Chondrocyte (in vitro differentiated cells): ENCODE measurements at regions not wholly inside any gene's neighbourhood (a gene's known extent, or its start where the extent isn't known, plus 50 kb on each side); places are given as distances from the start of the nearest gene placed in this dataset.
"Not testable (repeated sequence)": the region's sequence is repeated elsewhere in the genome, so short reads cannot be mapped to it uniquely, and the experiment has no call there.

Experiments
- DNase-seq: peaks from one replicate; pipeline ENCODE4 v3.0.0; 2021; ENCODE audit warnings: mixed read lengths, low spot score
- H3K27ac Mint-ChIP-seq: one replicate; pipeline ENCODE4 v1.8.0; 2021; ENCODE audit warnings: mild to moderate bottlenecking, moderate library complexity, mixed read lengths; ENCODE audit not compliant: unreplicated experiment
- H3K27me3 Mint-ChIP-seq: 2 replicates; pipeline ENCODE4 v1.8.0; 2021; ENCODE audit warnings: low read depth, mixed read lengths
- H3K36me3 Mint-ChIP-seq: 2 replicates; pipeline ENCODE4 v1.8.0; 2021; ENCODE audit warnings: low read depth, mixed read lengths
- H3K4me1 Mint-ChIP-seq: 2 replicates; pipeline ENCODE4 v1.8.0; 2021; ENCODE audit warnings: low read depth, mild to moderate bottlenecking, mixed read lengths
- H3K4me3 Mint-ChIP-seq: one replicate; pipeline ENCODE4 v1.8.0; 2021; ENCODE audit warnings: mild to moderate bottlenecking, moderate library complexity, mixed read lengths; ENCODE audit not compliant: unreplicated experiment
- H3K9me3 Mint-ChIP-seq: 2 replicates; pipeline ENCODE4 v1.8.0; 2021; ENCODE audit warnings: low read depth, mixed read lengths
- TF ChIP-seq, protein P1 (sequence below): fragments of 200-600 bp; sonication (generic); IDR thresholded peaks from 2 replicates; pipeline ENCODE4 v1.5.0; 2021; ENCODE audit warnings: antibody characterized with exemption, mild to moderate bottlenecking, moderate library complexity

GRCh38 chr10:56096226-56096517 is 264.9 kb downstream of the ZWINT start:
- H3K4me3 Mint-ChIP-seq: no peak overlapping the region
- no peak for DNase-seq
- H3K27ac Mint-ChIP-seq: no peak overlapping the region
- H3K9me3 Mint-ChIP-seq: peaks cover 7% of the 10 kb centered on the region
- H3K27me3 Mint-ChIP-seq: no peaks in the 10 kb centered on the region
- TF ChIP-seq, protein P1, sequence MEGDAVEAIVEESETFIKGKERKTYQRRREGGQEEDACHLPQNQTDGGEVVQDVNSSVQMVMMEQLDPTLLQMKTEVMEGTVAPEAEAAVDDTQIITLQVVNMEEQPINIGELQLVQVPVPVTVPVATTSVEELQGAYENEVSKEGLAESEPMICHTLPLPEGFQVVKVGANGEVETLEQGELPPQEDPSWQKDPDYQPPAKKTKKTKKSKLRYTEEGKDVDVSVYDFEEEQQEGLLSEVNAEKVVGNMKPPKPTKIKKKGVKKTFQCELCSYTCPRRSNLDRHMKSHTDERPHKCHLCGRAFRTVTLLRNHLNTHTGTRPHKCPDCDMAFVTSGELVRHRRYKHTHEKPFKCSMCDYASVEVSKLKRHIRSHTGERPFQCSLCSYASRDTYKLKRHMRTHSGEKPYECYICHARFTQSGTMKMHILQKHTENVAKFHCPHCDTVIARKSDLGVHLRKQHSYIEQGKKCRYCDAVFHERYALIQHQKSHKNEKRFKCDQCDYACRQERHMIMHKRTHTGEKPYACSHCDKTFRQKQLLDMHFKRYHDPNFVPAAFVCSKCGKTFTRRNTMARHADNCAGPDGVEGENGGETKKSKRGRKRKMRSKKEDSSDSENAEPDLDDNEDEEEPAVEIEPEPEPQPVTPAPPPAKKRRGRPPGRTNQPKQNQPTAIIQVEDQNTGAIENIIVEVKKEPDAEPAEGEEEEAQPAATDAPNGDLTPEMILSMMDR: no peak
- no peaks in the 10 kb centered on the region for H3K4me1 Mint-ChIP-seq
- no peaks in the 10 kb centered on the region for H3K36me3 Mint-ChIP-seq

GRCh38 chr10:56095506-56096225 is 265.4 kb downstream of the ZWINT start:
- H3K27me3 Mint-ChIP-seq: no peaks in the 10 kb centered on the region
- peaks cover 8% of the 10 kb centered on the region for H3K9me3 Mint-ChIP-seq
- H3K4me1 Mint-ChIP-seq: no peaks in the 10 kb centered on the region
- H3K4me3 Mint-ChIP-seq: no peak overlapping the region
- H3K36me3 Mint-ChIP-seq: no peaks in the 10 kb centered on the region
- no peak for DNase-seq
- H3K27ac Mint-ChIP-seq: no peak overlapping the region
- TF ChIP-seq, protein P1: no peak

DNA sequence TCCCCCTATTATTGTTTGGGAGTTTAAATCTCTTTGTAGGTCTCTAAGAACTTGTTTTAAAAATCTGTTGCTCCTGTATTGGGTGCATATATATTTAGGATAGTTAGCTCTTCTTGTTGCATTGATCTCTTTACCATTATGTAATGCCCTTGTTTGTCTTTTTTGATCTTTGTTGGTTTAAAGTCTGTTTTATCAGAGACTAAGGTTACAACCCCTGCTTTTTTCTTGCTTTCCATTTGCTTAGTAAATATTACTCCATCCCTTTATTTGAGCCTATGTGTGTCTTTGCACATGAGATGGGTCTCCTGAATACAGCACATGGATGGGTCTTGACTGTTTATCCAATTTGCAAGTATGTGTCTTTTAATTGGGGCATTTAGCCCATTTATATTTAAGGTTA is 267.4 kb downstream of the ZWINT start:
- not testable (repeated sequence) for H3K27ac Mint-ChIP-seq, DNase-seq, H3K4me1 Mint-ChIP-seq, H3K36me3 Mint-ChIP-seq, H3K4me3 Mint-ChIP-seq, H3K27me3 Mint-ChIP-seq
- H3K9me3 Mint-ChIP-seq: peaks cover 17% of the 10 kb centered on the region

DNA sequence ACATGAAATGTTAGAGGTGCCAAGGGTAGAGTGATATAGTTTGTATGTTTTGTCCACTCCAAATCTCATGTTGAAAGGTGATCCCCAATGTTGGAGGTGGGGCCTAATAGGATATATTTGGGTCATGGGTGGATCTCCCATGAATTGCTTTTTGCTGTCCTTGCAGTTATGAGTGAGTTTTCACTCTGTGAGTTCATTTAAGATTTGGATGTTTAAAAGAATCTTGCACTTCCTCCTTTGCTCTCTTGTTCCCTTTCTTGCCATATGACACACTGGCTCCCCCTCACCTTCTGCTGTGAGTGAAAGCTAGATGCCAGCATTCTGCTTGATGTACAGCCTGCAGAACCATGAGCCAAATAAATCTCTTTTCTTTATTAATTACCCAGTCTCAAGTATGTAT is 269.2 kb downstream of the ZWINT start:
- Mint-ChIP-seq H3K9me3 (peaks cover 17% of the 10 kb centered on the region), H3K27me3 (no peaks in the 10 kb centered on the region), H3K4me3 (no peak overlapping the region), H3K27ac (no peak overlapping the region), H3K36me3 (no peaks in the 10 kb centered on the region), H3K4me1 (no peaks in the 10 kb centered on the region)
- DNase-seq: no peak
- TF ChIP-seq, protein P1: no peak

GRCh38 chr10:56090914-56091540 is 270.0 kb downstream of the ZWINT start:
- no peaks in the 10 kb centered on the region for H3K27me3 Mint-ChIP-seq
- TF ChIP-seq, protein P1: no peak
- no peak overlapping the region for H3K27ac Mint-ChIP-seq
- no peaks in the 10 kb centered on the region for H3K36me3 Mint-ChIP-seq
- DNase-seq: no peak
- peaks cover 17% of the 10 kb centered on the region for H3K9me3 Mint-ChIP-seq
- H3K4me1 Mint-ChIP-seq: no peaks in the 10 kb centered on the region
- H3K4me3 Mint-ChIP-seq: no peak overlapping the region
